Fibroblast of skin of abdomen (primary cell): ENCODE measurements at regions not wholly inside any gene's neighbourhood (a gene's known extent, or its start where the extent isn't known, plus 50 kb on each side); places are given as distances from the start of the nearest gene placed in this dataset.

Source experiments
- DNase-seq: peaks from one replicate; pipeline ENCODE4 v3.0.0-alpha.2; 2013

DNA sequence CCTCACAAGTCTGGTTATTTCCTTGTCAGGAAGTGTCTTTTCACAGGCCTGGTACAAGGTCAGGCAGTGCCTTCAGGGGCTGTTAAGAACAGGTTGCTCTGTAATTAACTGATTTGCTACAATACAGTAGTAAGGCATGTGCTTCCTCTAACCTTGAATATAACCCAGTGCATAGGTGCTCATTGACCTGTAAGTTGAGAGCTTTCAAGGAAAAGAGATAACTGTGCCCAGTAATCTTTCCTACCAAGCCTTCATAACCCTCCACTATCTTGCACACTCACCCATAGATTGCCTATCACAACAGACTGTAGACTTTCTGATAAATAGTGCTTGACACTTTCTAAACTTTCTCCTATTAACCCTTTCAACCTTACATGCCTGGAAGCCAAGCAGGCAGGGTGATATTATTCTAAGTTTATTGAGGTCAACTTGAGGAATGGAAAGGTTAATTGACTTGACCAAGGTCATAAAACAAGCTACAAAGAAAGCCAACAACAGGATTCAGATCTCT lies 148.1 kb downstream of the PPARGC1A start:
- no peak for DNase-seq

DNA sequence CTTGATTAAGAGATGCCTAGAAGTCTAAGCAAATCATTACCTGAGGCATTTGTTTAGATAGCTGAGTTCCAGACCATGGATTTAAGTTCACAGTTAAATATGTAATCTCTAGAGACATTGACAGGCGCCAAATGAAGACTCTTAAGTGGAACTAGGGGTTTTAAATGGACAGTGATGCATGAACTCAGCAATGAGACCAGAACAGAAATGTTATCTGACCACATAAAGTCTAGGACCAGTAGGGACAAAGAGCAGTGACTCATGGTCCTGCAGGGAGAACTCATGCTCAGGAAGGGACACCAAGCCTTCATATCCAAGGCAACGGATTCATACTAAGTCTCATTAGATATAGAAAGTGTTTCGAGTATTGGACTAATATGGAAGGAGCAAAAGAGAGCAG lies 152.3 kb downstream of the PPARGC1A start:
- no peak for DNase-seq

DNA sequence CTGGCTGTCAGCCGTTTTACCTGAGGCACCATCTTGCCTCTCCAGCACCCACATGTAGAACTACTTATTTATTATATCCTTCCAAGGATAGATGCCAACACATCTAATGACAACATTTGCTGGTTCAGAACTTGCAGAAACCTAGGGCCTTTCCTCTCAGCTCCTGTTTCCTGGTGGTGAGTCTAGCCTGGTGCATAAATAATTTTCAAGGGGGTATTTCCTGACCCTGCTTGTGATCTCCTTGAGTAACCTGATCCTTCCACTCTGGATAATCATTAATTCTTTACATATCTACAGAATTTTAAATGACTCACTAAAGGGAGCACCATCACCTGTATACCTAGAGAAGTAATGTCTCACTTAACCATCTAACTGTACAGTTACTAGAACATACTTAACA lies 153.4 kb downstream of the PPARGC1A start:
- no peak for DNase-seq

DNA sequence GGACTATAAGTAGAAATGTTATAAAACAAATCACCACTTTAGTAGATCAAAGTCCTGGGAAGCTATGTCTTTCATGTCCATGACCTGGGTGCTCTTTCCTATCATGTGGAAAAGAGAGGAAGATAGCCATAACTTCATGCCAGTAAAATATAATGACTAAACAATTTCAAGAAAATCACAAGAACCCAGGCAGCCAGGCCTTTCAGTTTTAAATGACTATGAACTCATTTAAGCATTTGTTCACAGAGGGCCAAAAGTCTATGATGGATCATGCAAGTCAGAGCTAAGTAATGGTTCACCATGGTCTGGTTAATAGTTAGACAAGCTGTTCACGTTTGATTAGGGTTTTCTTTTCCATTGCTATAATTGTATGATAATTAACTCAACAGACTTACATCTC lies 155.8 kb downstream of the PPARGC1A start:
- DNase-seq, result no peak

GRCh38 chr4:23733476-23733875 lies 156.4 kb downstream of the PPARGC1A start:
- no peak for DNase-seq

DNA sequence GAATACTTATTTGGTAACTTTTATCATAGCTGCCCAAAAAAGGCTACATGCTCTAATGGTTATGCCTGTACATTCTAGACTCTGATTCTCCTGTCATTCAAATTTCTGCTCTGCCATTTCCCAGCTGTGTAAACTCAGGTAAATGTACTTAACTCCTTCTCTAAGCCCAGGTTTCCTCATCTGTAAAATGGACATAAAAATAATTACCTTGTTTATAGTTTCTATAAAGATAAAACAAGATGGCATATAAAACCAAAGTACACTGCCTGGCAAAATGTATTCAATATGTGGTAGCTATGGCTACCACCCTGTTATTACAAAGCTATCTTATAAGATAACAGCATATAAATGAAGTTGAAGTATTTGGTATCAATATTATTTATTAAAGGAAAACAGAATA lies 158.8 kb downstream of the PPARGC1A start:
- no peak for DNase-seq

DNA sequence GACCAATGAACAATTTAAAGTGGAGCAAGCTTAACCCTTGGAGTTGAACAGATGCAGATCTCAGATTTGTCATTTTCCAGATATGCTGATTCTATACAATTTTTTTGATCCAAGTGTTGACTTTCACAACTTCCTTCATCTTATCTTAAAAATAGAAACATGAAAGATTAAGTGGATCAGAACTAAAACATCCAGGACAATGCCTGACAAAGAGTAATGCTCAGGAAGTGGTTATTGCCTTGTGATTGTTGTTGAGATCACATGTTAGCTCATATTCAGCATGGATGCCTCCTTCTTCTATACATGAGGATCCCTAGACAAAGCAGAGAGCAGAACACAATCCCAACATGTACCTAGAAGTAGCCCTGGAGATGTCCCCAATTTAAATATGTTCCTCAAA lies 160.9 kb downstream of the PPARGC1A start:
- peak; percentile 2 for DNase-seq

GRCh38 chr4:23728393-23728792 lies 161.5 kb downstream of the PPARGC1A start:
- DNase-seq, result peak; percentile 97

DNA sequence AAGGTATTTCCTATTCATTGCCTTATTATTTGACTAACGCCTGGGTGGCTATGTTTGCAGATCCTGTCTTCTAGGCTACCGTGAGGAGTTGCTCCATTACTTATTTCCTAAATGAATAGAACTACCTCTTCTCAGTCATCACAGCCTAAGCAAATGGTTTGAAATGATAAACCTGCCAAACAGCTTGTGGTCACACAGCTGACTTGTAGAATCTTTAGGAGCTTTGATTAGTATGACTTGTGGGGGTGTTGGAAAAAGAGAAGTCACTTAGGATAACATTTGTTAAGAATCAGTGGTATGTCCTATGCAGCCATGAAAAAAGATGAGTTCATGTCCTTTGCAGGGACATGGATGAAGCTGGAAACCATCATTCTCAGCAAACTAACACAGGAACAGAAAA lies 169.3 kb downstream of the PPARGC1A start:
- peak; percentile 27 for DNase-seq

DNA sequence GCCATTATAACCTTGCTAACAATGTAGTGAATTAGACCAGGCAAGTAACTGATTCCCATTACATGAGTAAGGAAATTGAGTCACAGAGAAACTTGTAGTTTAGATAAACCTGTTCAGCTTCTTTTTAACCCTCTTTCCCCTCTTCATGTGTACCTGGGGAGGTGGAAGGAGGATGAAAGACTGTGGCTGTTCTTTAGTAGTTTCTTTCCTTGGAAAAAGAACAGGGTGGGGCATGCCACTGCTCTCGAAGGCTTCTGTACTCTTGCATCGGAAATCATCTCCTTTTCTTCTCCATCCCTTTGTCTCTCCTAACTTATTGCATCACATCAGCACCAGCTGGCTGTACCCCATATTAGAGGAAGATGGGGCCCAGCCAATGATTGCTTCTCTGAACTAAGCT lies 171.4 kb downstream of the PPARGC1A start:
- DNase-seq, result no peak

- DNase-seq, result no peak
Observed at GRCh38 chr4:23717528-23718248, 172.2 kb downstream of the PPARGC1A start.

GRCh38 chr4:23710298-23710697 lies 179.5 kb downstream of the PPARGC1A start:
- no peak for DNase-seq

- DNase-seq, result no peak
Observed at GRCh38 chr4:23707652-23708026, 182.2 kb downstream of the PPARGC1A start.

DNA sequence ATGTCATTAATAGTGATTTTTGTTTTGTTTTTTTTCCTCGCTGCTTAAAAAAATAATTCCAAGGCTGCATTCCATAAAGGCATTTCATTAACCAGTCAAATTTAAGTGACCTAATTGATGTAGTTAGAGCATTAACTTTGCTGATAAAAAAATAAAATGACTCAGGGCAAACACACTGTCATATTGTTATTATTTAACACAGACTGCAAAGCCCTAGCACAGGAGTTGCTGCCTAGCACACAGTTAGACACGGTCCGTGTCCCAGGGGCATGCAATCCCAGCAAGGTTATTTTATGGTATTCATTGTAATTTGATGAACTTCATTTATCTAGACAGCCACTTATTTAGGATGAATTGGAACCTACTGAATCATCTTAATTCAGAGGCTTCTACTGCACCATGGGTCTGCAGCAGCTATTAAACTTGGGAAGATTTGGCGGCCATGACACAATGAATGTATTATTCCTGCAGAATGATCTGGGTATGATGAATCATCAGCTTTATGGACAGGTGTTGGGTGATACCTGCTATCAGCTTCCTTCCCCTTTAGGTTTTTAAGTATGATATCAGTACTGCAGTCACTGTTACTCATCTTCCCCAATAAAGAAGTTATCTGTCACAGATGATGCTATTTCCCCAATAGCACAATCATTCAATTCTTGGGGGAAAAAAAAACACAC lies 182.7 kb downstream of the PPARGC1A start:
- DNase-seq, result no peak

DNA sequence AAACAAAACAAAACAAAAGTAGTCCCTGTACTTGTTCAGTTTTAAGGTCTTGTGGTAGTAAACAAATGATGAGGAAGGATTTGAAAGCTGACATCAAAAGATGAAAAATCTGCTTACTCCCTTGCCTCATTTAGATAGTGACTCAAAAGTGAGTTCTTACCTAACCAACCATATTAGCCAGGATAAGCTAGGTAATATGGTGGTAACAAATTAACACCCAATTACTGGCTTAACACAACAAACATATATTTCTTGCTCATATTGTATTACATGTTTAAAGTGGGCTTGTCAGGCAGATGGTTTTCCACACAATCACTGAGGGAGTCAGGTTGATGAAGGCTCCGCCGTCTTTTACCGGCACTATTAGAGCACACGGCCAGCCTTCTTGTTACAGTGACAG lies 189.7 kb downstream of the PPARGC1A start:
- no peak for DNase-seq

DNA sequence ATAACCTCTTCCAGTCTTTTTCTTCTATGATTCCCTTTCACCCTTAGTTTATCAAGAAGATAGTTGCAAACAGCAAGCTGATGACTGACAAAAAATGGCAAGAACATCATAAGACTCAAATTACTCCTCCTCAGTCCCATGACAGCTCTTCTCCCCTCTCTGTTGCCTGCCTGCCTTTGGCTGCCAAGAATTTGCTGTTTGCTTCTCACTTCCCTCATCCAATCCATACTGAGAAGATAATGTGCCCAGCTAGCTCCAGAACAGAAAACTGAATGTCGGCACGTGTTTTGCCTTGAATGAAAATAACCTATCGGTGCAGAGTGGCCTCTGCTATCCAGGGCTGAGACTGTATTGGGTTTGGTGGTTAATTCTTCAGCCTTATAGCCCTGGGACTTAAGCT lies 192.1 kb downstream of the PPARGC1A start:
- no peak for DNase-seq

GRCh38 chr4:23697001-23697528 lies 192.8 kb downstream of the PPARGC1A start:
- DNase-seq, result no peak

DNA sequence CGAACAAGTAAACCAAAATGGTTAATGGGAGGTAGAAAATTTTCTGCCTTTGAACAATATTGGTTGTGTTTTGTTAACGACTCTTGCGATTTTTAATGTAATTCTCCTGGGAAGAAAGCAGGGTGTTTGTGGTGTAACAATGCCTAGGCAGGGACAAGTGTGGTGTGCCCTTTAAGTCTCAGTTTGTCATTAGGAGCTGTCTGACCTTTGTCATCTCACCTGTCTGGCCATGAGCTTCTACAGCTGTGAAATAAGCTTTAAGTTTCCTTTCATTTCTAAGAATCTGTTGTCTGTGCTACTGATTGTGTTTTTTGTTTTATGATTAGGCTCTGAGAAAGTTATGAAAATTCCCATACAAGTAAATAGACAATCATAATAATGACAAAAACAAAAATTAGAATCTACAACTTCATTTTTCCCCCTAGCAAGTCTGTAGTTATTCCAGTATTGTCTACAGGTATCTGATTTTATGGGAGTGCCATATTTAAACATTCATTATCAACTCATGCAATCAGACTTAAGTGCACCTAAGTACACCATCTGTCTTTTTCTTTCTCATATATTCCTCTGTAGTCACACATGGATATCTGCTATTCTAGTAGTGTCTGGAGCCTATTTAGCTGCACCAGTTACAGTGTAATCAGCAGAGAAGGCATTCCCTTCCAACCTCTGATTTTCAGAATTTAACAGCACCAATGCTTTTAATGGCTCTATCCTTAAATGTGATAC lies 203.5 kb downstream of the PPARGC1A start:
- no peak for DNase-seq

GRCh38 chr4:23685471-23685870 lies 204.4 kb downstream of the PPARGC1A start:
- DNase-seq, result no peak

- peak; percentile 19 for DNase-seq
Observed at GRCh38 chr4:23680671-23681518, 209.0 kb downstream of the PPARGC1A start.

DNA sequence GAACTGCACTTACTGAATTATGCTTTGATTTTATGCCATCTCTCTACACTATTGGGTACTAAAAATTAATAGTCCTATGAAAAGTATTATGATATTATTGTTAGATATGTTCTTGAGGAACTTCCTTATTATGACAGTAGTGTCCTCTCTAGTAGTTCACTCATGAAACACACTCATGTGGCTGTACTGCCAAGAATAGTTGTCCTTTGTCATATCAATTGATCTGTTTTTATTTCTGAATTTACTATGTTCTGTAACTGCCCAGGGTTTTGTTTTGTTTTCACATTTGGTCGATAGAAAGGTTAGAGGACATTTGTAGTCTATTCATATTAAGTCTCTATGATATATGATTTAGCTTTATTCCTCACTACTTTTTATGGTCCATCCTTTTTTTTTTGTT lies 215.2 kb downstream of the PPARGC1A start:
- no peak for DNase-seq

DNA sequence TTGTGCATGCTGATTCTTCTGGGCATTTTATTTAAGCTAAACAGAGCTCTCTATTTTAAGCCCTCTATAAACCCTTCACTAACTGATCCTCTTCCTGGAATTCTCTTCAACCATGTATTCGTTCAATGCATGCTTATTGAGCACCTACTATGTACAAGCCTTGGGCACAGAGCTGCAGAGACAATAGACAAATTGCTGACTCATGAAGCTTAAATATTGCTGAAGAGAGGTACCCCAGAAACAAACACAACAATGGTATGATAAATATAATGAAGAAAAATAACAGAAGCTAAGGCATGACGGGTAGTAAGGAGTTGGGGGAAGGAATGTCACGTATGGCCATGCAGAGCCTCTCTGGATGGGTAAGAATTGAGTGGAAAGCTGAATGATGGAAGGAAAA lies 222.2 kb downstream of the PPARGC1A start:
- no peak for DNase-seq
